ENCODE measurements at regions not wholly inside any gene's neighbourhood (a gene's known extent, or its start where the extent isn't known, plus 50 kb on each side); places are given as distances from the start of the nearest gene placed in this dataset.
A peak's percentile ranks its signal among the peaks of the same experiment; 100 is the strongest.

DNA sequence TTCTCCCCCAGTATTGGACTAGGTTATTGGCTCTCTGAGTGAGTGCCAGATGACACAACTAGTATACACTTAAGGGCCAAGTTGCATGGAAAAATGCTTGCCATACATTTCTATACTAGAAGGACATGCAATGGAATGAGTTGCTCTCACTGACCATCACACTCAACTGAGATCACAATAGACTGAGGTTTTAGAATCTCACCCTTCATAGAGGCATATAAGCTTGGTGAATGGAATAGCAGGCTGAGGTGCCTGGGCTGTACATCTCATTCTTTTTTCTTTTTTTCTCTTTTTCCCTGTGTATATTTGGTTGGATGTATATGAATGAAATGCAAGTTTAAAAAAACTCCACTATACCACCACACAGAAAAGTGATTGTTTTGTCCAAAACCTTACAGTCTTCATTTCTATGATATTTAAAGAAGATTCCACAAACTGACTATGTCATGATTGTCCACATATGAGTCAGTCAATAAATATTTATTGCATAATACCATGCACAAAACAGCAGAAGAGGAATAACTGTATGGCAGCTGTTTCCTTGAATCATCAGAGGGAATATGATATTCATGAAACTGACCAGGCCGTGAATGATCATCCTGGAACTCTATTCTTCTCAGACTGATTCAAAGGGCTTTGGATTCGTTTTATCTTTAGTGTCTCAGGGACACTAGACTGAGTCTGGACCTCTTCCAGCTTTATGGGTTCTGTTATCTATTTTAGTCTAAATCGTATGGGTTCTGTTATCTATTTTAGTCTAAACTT, 122.6 kb upstream of the STK17B start:
- TF ChIP-seq POLR2A (IDR thresholded peaks at IDR 0.05; ENCODE audit: low read depth, low read length) = no peak
- TF ChIP-seq, protein P1, sequence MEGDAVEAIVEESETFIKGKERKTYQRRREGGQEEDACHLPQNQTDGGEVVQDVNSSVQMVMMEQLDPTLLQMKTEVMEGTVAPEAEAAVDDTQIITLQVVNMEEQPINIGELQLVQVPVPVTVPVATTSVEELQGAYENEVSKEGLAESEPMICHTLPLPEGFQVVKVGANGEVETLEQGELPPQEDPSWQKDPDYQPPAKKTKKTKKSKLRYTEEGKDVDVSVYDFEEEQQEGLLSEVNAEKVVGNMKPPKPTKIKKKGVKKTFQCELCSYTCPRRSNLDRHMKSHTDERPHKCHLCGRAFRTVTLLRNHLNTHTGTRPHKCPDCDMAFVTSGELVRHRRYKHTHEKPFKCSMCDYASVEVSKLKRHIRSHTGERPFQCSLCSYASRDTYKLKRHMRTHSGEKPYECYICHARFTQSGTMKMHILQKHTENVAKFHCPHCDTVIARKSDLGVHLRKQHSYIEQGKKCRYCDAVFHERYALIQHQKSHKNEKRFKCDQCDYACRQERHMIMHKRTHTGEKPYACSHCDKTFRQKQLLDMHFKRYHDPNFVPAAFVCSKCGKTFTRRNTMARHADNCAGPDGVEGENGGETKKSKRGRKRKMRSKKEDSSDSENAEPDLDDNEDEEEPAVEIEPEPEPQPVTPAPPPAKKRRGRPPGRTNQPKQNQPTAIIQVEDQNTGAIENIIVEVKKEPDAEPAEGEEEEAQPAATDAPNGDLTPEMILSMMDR (IDR thresholded peaks at IDR 0.05; ENCODE audit: extremely low read depth in 1 of 2, insufficient read depth in 1 of 2, low read depth in 1 of 2, low read length in 2 of 2) = no peak
- TF ChIP-seq EZH2 (IDR thresholded peaks at IDR 0.05; ENCODE audit: borderline replicate concordance, low read depth, low read length, severe bottlenecking) = no peak
- TF ChIP-seq FOS (IDR thresholded peaks at IDR 0.05; ENCODE audit: borderline replicate concordance, insufficient read depth, low read length) = peak; percentile 57
- TF ChIP-seq MYC (IDR thresholded peaks at IDR 0.05; ENCODE audit: low read depth, low read length) = no peak
- no peak for TF ChIP-seq POLR2AphosphoS5 (IDR thresholded peaks at IDR 0.05; ENCODE audit: insufficient read depth, low read depth, low read length)

Data from endothelial cell of umbilical vein (primary cell).